ENCODE measurements at regions not wholly inside any gene's neighbourhood (a gene's known extent, or its start where the extent isn't known, plus 50 kb on each side); places are given as distances from the start of the nearest gene placed in this dataset.

DNA sequence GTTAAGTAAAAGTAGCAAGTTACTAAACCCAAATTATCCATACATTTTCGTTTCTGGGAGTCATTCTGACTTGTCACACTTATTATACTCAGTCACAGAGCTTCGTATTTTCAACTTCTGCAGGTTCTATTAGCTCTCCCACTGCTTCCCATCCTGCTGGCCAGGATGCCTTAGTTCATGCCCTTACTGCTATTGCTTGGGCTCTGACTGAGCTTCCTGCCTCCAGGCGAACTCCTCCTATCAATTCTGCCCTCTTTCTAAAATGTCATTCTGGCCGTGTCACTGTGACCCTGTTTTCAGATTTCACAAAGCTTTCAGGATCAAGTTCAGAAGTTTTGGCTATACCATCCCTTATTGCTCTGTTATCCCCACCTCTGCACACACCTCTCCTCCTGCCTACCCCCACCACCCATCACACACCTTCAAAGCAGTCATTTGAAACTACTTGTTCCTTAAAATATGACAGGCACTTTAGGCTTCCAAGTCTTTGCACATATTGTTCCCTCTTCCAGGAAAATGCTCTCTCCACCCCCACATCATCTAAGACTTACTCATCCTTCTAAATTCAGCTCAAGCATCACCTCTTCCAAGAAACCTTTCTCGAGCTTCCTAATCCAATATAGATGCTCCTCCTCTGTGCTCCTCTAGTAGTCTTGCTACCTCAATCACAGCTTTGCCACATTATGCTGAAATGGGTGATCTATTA lies 278.0 kb downstream of the BRINP2 start:
- no peaks in the 10 kb centered on the region for H3K36me3 ChIP-seq (ENCODE audit: insufficient read depth)
- H3K4me1 ChIP-seq (ENCODE audit: insufficient read depth), result no peaks in the 10 kb centered on the region
- H3K27ac ChIP-seq (ENCODE audit: low read depth), result no peak overlapping the region
- no peak overlapping the region for H3K4me3 ChIP-seq (ENCODE audit: low read depth, low read length)
- no peak for DNase-seq (ENCODE audit: extremely low spot score)
- WGBS, result 59% methylated on average over 5 of the region's 5 CpGs

DNA sequence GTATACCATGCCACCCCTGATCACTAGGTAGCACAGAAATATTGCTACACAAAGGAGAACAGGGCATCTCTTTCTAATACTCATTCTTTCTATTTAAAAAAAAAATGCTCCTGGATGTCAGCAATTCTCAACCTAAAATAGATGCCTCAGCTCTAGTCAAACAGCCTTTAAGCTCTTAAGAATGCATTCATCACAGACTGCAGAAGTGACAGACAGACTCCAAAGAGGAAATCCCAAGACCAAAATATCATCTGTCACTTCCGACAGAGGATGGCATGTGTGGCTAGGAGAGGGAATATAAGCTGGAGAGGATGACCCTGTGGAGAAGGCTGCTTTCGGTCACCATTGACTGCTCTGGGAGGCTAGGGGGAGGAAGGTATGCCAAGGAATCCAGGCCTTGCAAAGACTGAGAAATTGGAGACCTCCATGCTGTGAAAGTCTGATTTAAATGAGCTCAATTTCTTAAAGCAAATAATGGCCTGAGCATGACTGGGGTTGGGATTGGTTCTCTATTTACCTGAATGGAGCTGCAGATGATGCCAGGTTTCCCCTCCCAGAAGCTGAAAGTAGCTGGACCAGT lies 277.4 kb downstream of the BRINP2 start:
- no peaks in the 10 kb centered on the region for H3K4me1 ChIP-seq (ENCODE audit: insufficient read depth)
- no peak for DNase-seq (ENCODE audit: extremely low spot score)
- no peak overlapping the region for H3K4me3 ChIP-seq (ENCODE audit: low read depth, low read length)
- H3K36me3 ChIP-seq (ENCODE audit: insufficient read depth), result no peaks in the 10 kb centered on the region
- 79% methylated on average over 2 of the region's 2 CpGs for WGBS
- no peak overlapping the region for H3K27ac ChIP-seq (ENCODE audit: low read depth)

DNA sequence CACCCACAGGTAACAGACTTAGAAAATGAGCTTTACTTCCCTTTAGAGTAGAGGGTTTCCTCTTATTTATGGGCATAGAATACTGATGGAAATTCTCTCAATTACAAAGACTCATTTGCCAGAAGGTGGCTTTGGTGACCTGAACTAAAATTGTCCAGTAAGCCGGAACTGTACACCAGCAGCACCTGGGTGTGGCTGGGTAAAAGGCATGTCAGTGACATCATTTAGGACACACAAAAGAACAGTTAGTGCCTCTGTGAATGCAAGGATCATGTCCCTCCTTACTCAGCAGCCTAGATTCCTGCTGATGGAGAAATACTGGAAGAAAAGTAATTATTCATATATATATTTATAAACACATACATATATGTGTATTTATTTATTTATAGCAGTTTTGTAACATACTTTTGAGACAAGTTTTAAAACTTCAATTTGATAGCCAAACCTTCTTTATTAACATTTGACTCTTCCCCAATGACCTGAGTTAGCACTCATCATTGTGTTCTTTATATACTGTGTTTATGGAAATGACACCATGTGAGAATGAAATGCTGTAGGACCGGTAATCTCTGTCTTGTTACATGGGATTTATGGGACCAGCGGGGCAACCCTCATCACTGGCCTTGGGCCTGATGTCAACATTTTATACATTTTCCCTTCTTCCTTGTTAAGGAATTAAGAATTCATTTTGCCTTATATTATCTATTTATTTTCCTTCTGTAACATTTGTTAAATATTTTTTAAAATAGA lies 274.4 kb downstream of the BRINP2 start:
- 50% methylated on average over 3 of the region's 3 CpGs for WGBS
- no peaks in the 10 kb centered on the region for H3K4me1 ChIP-seq (ENCODE audit: insufficient read depth)
- no peak overlapping the region for H3K27ac ChIP-seq (ENCODE audit: low read depth)
- no peak overlapping the region for H3K4me3 ChIP-seq (ENCODE audit: low read depth, low read length)
- no peaks in the 10 kb centered on the region for H3K36me3 ChIP-seq (ENCODE audit: insufficient read depth)
- DNase-seq (ENCODE audit: extremely low spot score), result no peak

DNA sequence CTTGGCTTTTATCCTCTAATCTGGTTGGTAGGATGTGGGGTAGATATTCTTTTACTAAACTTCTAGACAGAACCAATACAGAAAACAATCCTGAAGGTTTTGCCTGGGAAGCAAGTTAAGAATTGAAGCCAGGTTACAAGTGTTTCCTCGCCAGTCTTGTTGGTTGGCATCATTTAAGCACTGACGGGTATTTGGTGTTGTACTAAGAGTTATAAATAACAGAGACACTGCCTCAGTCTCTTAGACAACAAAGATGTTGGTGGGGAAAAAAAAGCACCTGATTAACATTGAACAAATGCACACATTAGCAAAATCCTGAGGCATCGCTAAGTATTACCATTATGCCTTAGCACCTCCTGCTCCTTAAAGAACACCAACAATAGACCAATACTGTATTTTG lies 272.2 kb downstream of the BRINP2 start:
- no peak overlapping the region for H3K27ac ChIP-seq (ENCODE audit: low read depth)
- H3K36me3 ChIP-seq (ENCODE audit: insufficient read depth), result no peaks in the 10 kb centered on the region
- H3K4me3 ChIP-seq (ENCODE audit: low read depth, low read length), result no peak overlapping the region
- no peaks in the 10 kb centered on the region for H3K4me1 ChIP-seq (ENCODE audit: insufficient read depth)
- no peak for DNase-seq (ENCODE audit: extremely low spot score)
- WGBS, result 83% methylated on average over 3 of the region's 3 CpGs

DNA sequence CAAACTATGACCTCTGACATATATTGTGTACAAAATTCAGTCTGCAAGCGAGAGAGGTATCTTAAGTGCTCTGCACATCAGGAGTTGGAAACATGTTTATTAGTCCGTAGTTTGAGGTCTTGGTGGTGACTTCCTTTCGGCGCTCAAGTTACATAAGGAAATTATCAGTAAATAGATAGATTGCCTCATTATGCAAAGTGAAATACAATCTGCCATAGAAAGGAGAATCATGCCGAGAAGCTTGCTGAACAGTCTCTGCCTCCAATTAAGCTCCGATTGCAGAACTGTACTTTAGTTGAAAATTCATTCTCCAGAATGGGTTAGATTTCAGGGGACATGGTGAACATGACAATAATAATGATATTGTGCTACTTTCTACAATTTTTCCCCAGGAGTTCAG lies 271.8 kb downstream of the BRINP2 start:
- Histone ChIP-seq H3K36me3 (ENCODE audit: insufficient read depth) (no peaks in the 10 kb centered on the region), H3K4me1 (ENCODE audit: insufficient read depth) (no peaks in the 10 kb centered on the region), H3K27ac (ENCODE audit: low read depth) (no peak overlapping the region), H3K4me3 (ENCODE audit: low read depth, low read length) (no peak overlapping the region)
- DNase-seq (ENCODE audit: extremely low spot score), result no peak
- 29% methylated on average over 6 of the region's 6 CpGs for WGBS

DNA sequence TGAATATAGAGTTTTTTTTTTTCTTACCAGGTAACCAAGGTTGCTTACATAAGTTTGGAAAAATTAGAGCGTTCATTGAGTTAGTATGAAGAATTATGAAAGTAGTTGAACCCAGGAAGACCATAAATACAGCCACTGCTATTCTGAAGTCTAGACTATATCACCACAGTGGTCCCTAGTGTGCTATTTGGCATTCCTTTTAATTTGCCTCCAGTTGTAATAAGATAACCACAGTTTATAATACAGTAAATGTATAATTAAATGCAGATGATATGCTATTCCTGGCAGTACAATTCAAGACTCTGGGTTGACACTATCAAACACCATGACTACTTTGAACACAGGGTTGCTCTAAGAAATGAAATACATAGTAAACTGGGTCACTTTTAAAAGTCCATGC lies 270.5 kb downstream of the BRINP2 start:
- Histone ChIP-seq H3K27ac (ENCODE audit: low read depth) (no peak overlapping the region), H3K4me1 (ENCODE audit: insufficient read depth) (no peaks in the 10 kb centered on the region), H3K36me3 (ENCODE audit: insufficient read depth) (no peaks in the 10 kb centered on the region), H3K4me3 (ENCODE audit: low read depth, low read length) (no peak overlapping the region)
- no peak for DNase-seq (ENCODE audit: extremely low spot score)
- WGBS, result 78% methylated on average over 1 of the region's 1 CpG

DNA sequence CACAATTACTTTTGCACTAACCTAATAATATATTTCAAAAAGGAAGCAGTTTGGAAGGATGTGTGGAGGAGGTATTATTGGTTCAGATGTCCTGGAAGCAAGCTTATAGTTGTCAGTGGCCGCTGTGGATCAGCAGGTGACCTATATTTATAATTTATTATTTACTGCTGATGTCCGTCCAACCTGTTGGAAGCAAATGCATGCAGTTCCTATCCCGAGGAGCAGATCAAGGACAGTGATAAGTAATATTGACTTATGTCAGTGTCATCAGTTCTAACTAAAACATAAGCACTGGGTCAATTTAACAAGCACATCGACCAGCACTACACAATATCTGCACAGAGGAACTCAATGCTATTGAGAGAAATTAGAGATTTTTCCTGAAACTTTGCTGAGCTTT lies 270.1 kb downstream of the BRINP2 start:
- Histone ChIP-seq H3K4me1 (ENCODE audit: insufficient read depth) (no peaks in the 10 kb centered on the region), H3K4me3 (ENCODE audit: low read depth, low read length) (no peak overlapping the region), H3K36me3 (ENCODE audit: insufficient read depth) (no peaks in the 10 kb centered on the region), H3K27ac (ENCODE audit: low read depth) (no peak overlapping the region)
- no peak for DNase-seq (ENCODE audit: extremely low spot score)
- 68% methylated on average over 4 of the region's 4 CpGs for WGBS

DNA sequence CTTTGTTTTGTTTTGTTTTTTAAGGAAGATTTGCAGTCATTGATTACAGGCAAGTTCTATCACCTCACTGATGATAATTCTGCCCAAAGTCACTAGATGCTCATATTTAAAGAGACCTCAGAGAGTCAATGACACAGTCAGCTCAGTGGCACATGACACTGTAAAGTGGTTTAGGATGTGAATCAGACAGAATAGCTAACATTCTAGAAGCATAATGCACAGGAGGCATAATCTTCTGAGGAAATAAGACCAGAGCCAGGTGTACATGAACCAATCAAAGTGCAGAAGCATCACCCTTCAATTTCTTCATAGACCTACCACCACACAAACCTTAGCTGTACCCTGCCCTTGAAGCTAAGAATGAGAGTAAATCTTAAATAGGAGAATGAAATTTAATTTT lies 268.5 kb downstream of the BRINP2 start:
- no peak for DNase-seq (ENCODE audit: extremely low spot score)
- Histone ChIP-seq H3K4me1 (ENCODE audit: insufficient read depth) (no peaks in the 10 kb centered on the region), H3K27ac (ENCODE audit: low read depth) (no peak overlapping the region), H3K4me3 (ENCODE audit: low read depth, low read length) (no peak overlapping the region), H3K36me3 (ENCODE audit: insufficient read depth) (no peaks in the 10 kb centered on the region)

DNA sequence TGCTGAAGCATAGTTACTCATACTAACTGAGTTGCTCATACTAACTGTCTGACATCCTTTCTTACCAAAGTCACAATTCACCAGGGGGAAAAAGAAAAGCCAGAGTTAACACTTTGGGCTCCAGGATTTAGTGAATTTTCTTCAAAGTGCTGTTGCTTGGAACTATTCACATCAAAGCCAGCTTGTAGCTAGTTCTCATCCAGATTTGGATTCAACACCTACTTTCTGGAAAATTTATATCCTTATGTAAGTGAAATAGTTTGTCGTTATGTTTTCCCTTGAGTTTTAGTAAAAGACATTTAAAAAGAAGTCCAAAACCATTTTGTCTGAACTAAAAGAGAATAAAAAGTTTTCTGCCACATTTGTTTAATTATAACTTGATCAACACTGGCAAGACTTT lies 264.6 kb downstream of the BRINP2 start:
- WGBS, result 83% methylated on average over 1 of the region's 1 CpG
- H3K36me3 ChIP-seq (ENCODE audit: insufficient read depth), result no peaks in the 10 kb centered on the region
- DNase-seq (ENCODE audit: extremely low spot score), result no peak
- no peaks in the 10 kb centered on the region for H3K4me1 ChIP-seq (ENCODE audit: insufficient read depth)
- no peak overlapping the region for H3K27ac ChIP-seq (ENCODE audit: low read depth)
- H3K4me3 ChIP-seq (ENCODE audit: low read depth, low read length), result no peak overlapping the region

DNA sequence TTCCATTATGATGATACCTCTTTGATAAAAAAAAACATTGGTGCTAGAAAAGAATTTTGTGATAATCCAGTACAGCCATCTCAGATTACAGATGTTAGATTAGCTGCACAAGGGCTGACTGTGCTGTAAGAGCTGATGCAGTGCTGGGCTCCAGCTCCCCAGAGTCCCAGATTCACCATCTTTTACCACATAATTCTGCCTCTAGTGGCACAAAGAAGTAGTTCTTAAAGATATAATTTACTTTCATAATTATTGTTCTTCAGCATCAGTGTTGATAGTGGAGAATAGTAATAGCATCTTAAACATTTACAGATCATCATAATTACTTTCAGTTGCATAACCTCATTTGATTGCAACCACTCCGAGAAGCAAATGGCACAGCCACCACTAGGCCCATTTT lies 262.1 kb downstream of the BRINP2 start:
- no peak for DNase-seq (ENCODE audit: extremely low spot score)
- H3K36me3 ChIP-seq (ENCODE audit: insufficient read depth), result no peaks in the 10 kb centered on the region
- no peak overlapping the region for H3K27ac ChIP-seq (ENCODE audit: low read depth)
- no peaks in the 10 kb centered on the region for H3K4me1 ChIP-seq (ENCODE audit: insufficient read depth)
- H3K4me3 ChIP-seq (ENCODE audit: low read depth, low read length), result no peak overlapping the region
- 94% methylated on average over 1 of the region's 1 CpG for WGBS

DNA sequence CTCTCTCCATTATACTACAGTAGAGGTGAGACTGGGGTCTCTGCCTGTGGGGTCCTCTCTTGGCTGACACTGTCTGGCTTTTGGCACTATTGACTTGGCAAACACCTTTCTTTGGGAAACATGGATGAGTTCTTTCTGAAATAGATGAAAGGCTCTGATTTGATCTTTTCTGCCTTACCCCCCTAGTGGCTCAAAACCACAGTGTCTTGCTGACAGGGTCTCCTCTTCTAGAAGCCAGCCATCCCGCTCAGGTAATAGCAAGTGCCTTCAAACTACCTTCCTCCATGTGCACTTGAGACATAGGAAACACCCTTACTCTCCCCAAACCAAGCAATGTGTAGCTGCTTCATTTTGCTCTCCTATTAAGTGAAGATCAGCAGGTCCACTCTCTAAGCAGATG lies 260.4 kb downstream of the BRINP2 start:
- DNase-seq (ENCODE audit: extremely low spot score), result no peak
- Histone ChIP-seq H3K27ac (ENCODE audit: low read depth) (no peak overlapping the region), H3K4me1 (ENCODE audit: insufficient read depth) (no peaks in the 10 kb centered on the region), H3K4me3 (ENCODE audit: low read depth, low read length) (no peak overlapping the region), H3K36me3 (ENCODE audit: insufficient read depth) (no peaks in the 10 kb centered on the region)
- WGBS, result 68% methylated on average over 1 of the region's 1 CpG

DNA sequence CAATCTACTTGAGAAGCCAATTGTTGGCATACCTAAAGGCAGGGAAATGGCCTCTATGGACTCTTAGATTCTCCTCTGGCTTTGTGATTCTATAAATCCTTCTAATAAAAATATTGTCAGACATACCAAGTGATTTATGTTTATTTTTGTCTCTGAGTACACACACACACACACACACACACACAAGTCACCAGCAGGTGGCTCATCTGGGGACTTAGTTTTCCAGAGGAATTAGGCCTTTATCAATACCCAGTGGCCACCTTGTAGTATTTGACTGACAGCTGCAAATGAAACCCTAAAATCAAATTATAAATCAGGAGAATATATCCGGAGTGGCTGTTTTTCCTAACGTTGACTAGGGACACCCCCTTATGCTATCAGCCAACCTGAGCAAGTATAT lies 258.5 kb downstream of the BRINP2 start:
- Histone ChIP-seq H3K4me1 (ENCODE audit: insufficient read depth) (no peaks in the 10 kb centered on the region), H3K36me3 (ENCODE audit: insufficient read depth) (no peaks in the 10 kb centered on the region), H3K4me3 (ENCODE audit: low read depth, low read length) (no peak overlapping the region), H3K27ac (ENCODE audit: low read depth) (no peak overlapping the region)
- DNase-seq (ENCODE audit: extremely low spot score), result no peak
- WGBS, result 81% methylated on average over 2 of the region's 2 CpGs

DNA sequence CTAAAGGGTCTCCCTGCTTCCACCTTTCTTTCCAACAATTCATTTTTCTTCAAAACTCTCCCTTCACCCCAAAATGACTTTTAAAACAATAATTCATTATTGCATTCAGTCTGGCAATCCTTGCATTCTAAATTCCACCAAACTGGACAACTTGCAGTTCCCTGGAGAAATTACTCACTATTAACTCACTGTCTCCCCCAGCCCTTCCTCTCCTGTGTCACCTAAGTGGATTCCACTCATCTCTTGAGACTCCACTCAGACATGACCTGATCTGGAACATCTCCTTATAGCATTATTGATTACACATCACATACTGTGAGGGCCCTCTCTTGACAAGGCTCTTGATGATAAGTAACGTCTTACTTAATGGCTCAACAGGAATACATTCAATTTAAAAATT lies 257.1 kb downstream of the BRINP2 start:
- no peak for DNase-seq (ENCODE audit: extremely low spot score)
- Histone ChIP-seq H3K36me3 (ENCODE audit: insufficient read depth) (no peaks in the 10 kb centered on the region), H3K27ac (ENCODE audit: low read depth) (no peak overlapping the region), H3K4me3 (ENCODE audit: low read depth, low read length) (no peak overlapping the region), H3K4me1 (ENCODE audit: insufficient read depth) (no peaks in the 10 kb centered on the region)
- WGBS, result 74% methylated on average over 1 of the region's 1 CpG

DNA sequence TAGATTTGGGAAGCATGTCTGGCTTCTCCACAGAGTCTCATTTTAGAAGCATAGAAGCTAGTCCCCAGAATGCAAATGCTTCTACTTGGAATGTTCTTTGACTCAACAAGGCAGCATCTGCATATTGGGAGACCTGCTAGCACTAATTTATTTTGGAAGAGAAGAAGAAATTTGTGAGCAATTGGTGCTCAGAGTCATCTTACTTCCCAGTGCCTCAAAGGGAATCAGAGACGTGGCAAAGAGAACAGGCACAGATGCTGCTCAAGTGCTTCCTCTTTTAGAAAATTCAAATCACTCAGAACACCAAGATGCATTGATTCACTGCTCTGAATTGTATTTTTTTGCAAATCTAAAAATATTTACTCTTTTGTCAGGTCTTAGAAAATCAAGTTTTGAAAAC lies 255.7 kb downstream of the BRINP2 start:
- no peak overlapping the region for H3K4me3 ChIP-seq (ENCODE audit: low read depth, low read length)
- no peak for DNase-seq (ENCODE audit: extremely low spot score)
- no peak overlapping the region for H3K27ac ChIP-seq (ENCODE audit: low read depth)
- no peaks in the 10 kb centered on the region for H3K36me3 ChIP-seq (ENCODE audit: insufficient read depth)
- no peaks in the 10 kb centered on the region for H3K4me1 ChIP-seq (ENCODE audit: insufficient read depth)
- WGBS, result 50% methylated on average over 1 of the region's 1 CpG

Data from urinary bladder (tissue), 3 donors.